ENCODE measurements at regions not wholly inside any gene's neighbourhood (a gene's known extent, or its start where the extent isn't known, plus 50 kb on each side); places are given as distances from the start of the nearest gene placed in this dataset.

GRCh38 chr3:146664403-146664802 is 59.3 kb upstream of the PLSCR5 start:
- 50 to 52% methylated on average over 4 of the region's 4 CpGs for WGBS, 2 donors
- Histone ChIP-seq H3K27me3 (ENCODE audit: control insufficient read depth in 1 of 2, insufficient read depth in 2 of 2, low read length in 1 of 2) (no peaks in the 10 kb centered on the region), H3K4me3 (ENCODE audit: low read length in 2 of 2) (no peak overlapping the region), H3K27ac (ENCODE audit: low read depth in 1 of 2, low read length in 2 of 2) (no peak overlapping the region), H3K36me3 (ENCODE audit: control insufficient read depth in 1 of 2, insufficient read depth in 2 of 2, low read length in 1 of 2) (no peaks in the 10 kb centered on the region), H3K4me1 (ENCODE audit: control insufficient read depth in 1 of 2, insufficient read depth in 2 of 2, low read length in 2 of 2) (no peaks in the 10 kb centered on the region), H3K9me3 (ENCODE audit: control insufficient read depth, low read length) (no peaks in the 10 kb centered on the region)
- ATAC-seq (ENCODE audit: low FRiP score) (no peak), DNase-seq (no peak)
- intact Hi-C loops (cut with DNase I): no loop called here

- no peak for ATAC-seq (ENCODE audit: low FRiP score)
- no peaks in the 10 kb centered on the region for H3K27me3 ChIP-seq (ENCODE audit: control insufficient read depth in 1 of 2, insufficient read depth in 2 of 2, low read length in 1 of 2)
- H3K4me1 ChIP-seq (ENCODE audit: control insufficient read depth in 1 of 2, insufficient read depth in 2 of 2, low read length in 2 of 2): no peaks in the 10 kb centered on the region
- intact Hi-C loops (cut with DNase I): no loop called here
- 78 to 85% methylated on average over 2 of the region's 2 CpGs for WGBS, 2 donors
- DNase-seq: no peak
- no peaks in the 10 kb centered on the region for H3K36me3 ChIP-seq (ENCODE audit: control insufficient read depth in 1 of 2, insufficient read depth in 2 of 2, low read length in 1 of 2)
- H3K27ac ChIP-seq (ENCODE audit: low read depth in 1 of 2, low read length in 2 of 2): no peak overlapping the region
- H3K9me3 ChIP-seq (ENCODE audit: control insufficient read depth, low read length): peaks cover 2% of the 10 kb centered on the region
- no peak overlapping the region for H3K4me3 ChIP-seq (ENCODE audit: low read length in 2 of 2)
Observed at GRCh38 chr3:146658841-146659240, 53.7 kb upstream of the PLSCR5 start.

GRCh38 chr3:146655333-146655996 is 50.3 kb upstream of the PLSCR5 start:
- ATAC-seq (ENCODE audit: low FRiP score) (no peak), DNase-seq (no peak)
- Histone ChIP-seq H3K27me3 (ENCODE audit: control insufficient read depth in 1 of 2, insufficient read depth in 2 of 2, low read length in 1 of 2) (no peaks in the 10 kb centered on the region), H3K4me3 (ENCODE audit: low read length in 2 of 2) (no peak overlapping the region), H3K9me3 (ENCODE audit: control insufficient read depth, low read length) (peaks cover 2% of the 10 kb centered on the region), H3K36me3 (ENCODE audit: control insufficient read depth in 1 of 2, insufficient read depth in 2 of 2, low read length in 1 of 2) (no peaks in the 10 kb centered on the region), H3K27ac (ENCODE audit: low read depth in 1 of 2, low read length in 2 of 2) (no peak overlapping the region), H3K4me1 (ENCODE audit: control insufficient read depth in 1 of 2, insufficient read depth in 2 of 2, low read length in 2 of 2) (no peaks in the 10 kb centered on the region)
- intact Hi-C loops (cut with DNase I): no loop called here
- WGBS, 2 donors: 15 to 19% methylated on average over 3 of the region's 3 CpGs

Data from aorta (tissue), 5 donors.